HG03565 (cell line): ENCODE measurements at regions not wholly inside any gene's neighbourhood (a gene's known extent, or its start where the extent isn't known, plus 50 kb on each side); places are given as distances from the start of the nearest gene placed in this dataset.
"Not testable (repeated sequence)": the region's sequence is repeated elsewhere in the genome, so short reads cannot be mapped to it uniquely, and the experiment has no call there.

Source experiments
- ATAC-seq: cut with Tn5 transposase; IDR thresholded peaks from one replicate; pipeline ENCODE4 v1.9.1; 2021; ENCODE audit warnings: mild to moderate bottlenecking, moderate library complexity; ENCODE audit not compliant: unreplicated experiment

- ATAC-seq: no peak
Observed at GRCh38 chr7:81441750-81442149, 328.1 kb downstream of the HGF start.

- ATAC-seq: no peak
Observed at GRCh38 chr7:81439591-81439990, 330.3 kb downstream of the HGF start.

GRCh38 chr7:81437160-81437559, 332.7 kb downstream of the HGF start:
- not testable (repeated sequence) for ATAC-seq

- no peak for ATAC-seq
Observed at GRCh38 chr7:81433692-81434331, 336.0 kb downstream of the HGF start.

GRCh38 chr7:81433206-81433605, 336.6 kb downstream of the HGF start:
- ATAC-seq: no peak

- no peak for ATAC-seq
Observed at GRCh38 chr7:81430761-81431160, 339.1 kb downstream of the HGF start.

GRCh38 chr7:81430150-81430549, 339.7 kb downstream of the HGF start:
- no peak for ATAC-seq

- ATAC-seq: no peak
Observed at GRCh38 chr7:81427461-81427860, 342.4 kb downstream of the HGF start.

GRCh38 chr7:81420526-81421226, 349.2 kb downstream of the HGF start:
- no peak for ATAC-seq

- no peak for ATAC-seq
Observed at GRCh38 chr7:81419731-81420130, 350.1 kb downstream of the HGF start.

- no peak for ATAC-seq
Observed at GRCh38 chr7:81416659-81417058, 353.2 kb downstream of the HGF start.

- ATAC-seq: no peak
Observed at GRCh38 chr7:81415181-81415580, 354.7 kb downstream of the HGF start.

- ATAC-seq: no peak
Observed at GRCh38 chr7:81414411-81414810, 355.4 kb downstream of the HGF start.

GRCh38 chr7:81410471-81411117, 359.3 kb downstream of the HGF start:
- no peak for ATAC-seq

GRCh38 chr7:81408728-81409127, 361.1 kb downstream of the HGF start:
- ATAC-seq: no peak

GRCh38 chr7:81407094-81407493, 362.8 kb downstream of the HGF start:
- ATAC-seq: no peak

- ATAC-seq: no peak
Observed at GRCh38 chr7:81404669-81405068, 365.2 kb downstream of the HGF start.

GRCh38 chr7:81402227-81402626, 367.6 kb downstream of the HGF start:
- ATAC-seq: no peak

GRCh38 chr7:81399471-81399870, 370.4 kb downstream of the HGF start:
- ATAC-seq: no peak

- ATAC-seq: no peak
Observed at GRCh38 chr7:81394029-81394428, 375.8 kb downstream of the HGF start.

- ATAC-seq: no peak
Observed at GRCh38 chr7:81393018-81393417, 376.8 kb downstream of the HGF start.

- no peak for ATAC-seq
Observed at GRCh38 chr7:81385370-81385769, 384.5 kb downstream of the HGF start.
